Aorta (tissue), 5 donors: ENCODE measurements at regions not wholly inside any gene's neighbourhood (a gene's known extent, or its start where the extent isn't known, plus 50 kb on each side); places are given as distances from the start of the nearest gene placed in this dataset.
"Not testable (repeated sequence)": the region's sequence is repeated elsewhere in the genome, so short reads cannot be mapped to it uniquely, and the experiment has no call there.

Experiments
- ATAC-seq: fragments of 200-7000 bp; cut with Tn5 transposase; one replicate; pipeline ENCODE4 v1.9.1; 2022; ENCODE audit warnings: moderate library complexity; ENCODE audit not compliant: low FRiP score
- DNase-seq, 2 donors: peaks; one replicate each; pipeline ENCODE4 v3.0.0-alpha.2; 2020
- H3K27ac ChIP-seq, 2 donors: one replicate each; pipeline ENCODE4 v1.5.1; 2013; ENCODE audit warnings: low read length in 2 of 2, mild to moderate bottlenecking in 2 of 2, moderate library complexity in 2 of 2, control low read depth in 1 of 2, inconsistent platforms in 1 of 2, low read depth in 1 of 2
- H3K27me3 ChIP-seq, 2 donors: one replicate each; pipeline ENCODE4 v1.6.1; 2013; ENCODE audit warnings: control low read depth in 1 of 2, low read length in 1 of 2, mild to moderate bottlenecking in 1 of 2, moderate library complexity in 1 of 2; ENCODE audit not compliant: insufficient read depth in 2 of 2, control insufficient read depth in 1 of 2
- H3K36me3 ChIP-seq, 2 donors: one replicate each; pipeline ENCODE4 v1.6.1; 2013; ENCODE audit warnings: control low read depth in 1 of 2, low read length in 1 of 2, mild to moderate bottlenecking in 1 of 2; ENCODE audit not compliant: insufficient read depth in 2 of 2, control insufficient read depth in 1 of 2
- H3K4me1 ChIP-seq, 2 donors: one replicate each; pipeline ENCODE4 v1.6.1; 2013; ENCODE audit warnings: low read length in 2 of 2, control low read depth in 1 of 2, mild to moderate bottlenecking in 1 of 2, moderate library complexity in 1 of 2; ENCODE audit not compliant: insufficient read depth in 2 of 2, control insufficient read depth in 1 of 2
- H3K4me3 ChIP-seq, 2 donors: one replicate each; pipeline ENCODE4 v1.5.1; 2013; ENCODE audit warnings: low read length in 2 of 2, control low read depth in 1 of 2, mild to moderate bottlenecking in 1 of 2
- H3K9me3 ChIP-seq: one replicate; pipeline ENCODE4 v1.6.1; 2013; ENCODE audit warnings: mild to moderate bottlenecking, low read length; ENCODE audit not compliant: control insufficient read depth
- WGBS, 2 donors: extraction: QIAGEN DNeasy Blood & Tissue Kit; methylation state at CpG; one replicate each; pipeline ENCODE4 v1.1.7; 2013; 5-methylcytosine and 5-hydroxymethylcytosine counted together
- intact Hi-C, 2 donors: fragments of 100-400 bp; cut with DNase I; formaldehyde crosslinking; loops; one replicate each; pipeline versions ENCODE4 v1.14.2 to v1.15.0; 2022
- donor health status: healthy with polysubstance abuse.
- donor health status: Bipolar disorder and iron deficiency.
- donor health status: DM: no; HTN: no; CAD: no.
- donor health status: DM: no; HTN: no; CAD: no.
- donor health status: DM: yes; HTN: yes; CAD: no.

DNA sequence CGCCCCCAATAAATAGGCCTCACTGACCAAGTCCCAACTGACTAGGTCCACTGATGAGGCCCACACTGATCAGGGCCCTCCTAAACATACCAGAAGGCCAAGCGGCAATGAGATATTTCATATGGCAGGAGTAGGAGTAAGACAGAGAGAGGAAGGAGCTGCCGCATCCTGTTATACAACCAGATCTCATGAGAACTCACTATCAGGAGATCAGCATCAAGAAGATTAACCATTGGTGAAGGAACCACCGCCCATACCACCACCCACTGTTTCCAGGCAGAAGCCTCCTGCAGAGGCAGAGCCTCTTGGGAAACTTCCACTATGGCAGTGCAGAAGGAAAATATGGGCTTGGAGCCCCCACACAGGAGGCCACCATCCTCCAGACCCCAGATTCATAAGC, 95.0 kb upstream of the CTSV start:
- DNase-seq, ATAC-seq, H3K27me3 ChIP-seq, H3K36me3 ChIP-seq, H3K9me3 ChIP-seq, intact Hi-C loops, H3K4me1 ChIP-seq, H3K27ac ChIP-seq, H3K4me3 ChIP-seq: not testable (repeated sequence)
- WGBS, 2 donors: 90 to 91% methylated on average over 4 of the region's 4 CpGs

DNA sequence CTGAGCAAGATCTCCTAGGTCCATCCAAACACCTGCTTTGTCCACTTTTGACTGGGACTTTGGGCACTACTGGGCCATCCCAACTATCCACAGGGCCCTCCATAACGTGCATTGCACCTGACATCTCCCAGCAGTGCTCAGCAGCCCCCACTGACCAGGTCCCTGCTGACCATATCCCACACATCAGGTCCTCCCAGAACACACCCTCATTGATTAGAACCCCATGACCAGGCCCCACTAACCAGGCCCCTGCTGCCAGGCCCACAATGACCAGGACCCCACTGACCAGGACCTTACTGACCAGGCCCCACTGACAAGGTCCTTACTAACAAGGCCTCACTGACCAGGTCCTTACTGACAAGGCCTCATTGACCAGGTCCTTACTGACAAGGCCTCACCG, 93.9 kb upstream of the CTSV start:
- intact Hi-C loops: no loop called here
- H3K4me1 ChIP-seq: no peaks in the 10 kb centered on the region
- H3K9me3 ChIP-seq: no peaks in the 10 kb centered on the region
- no peak for DNase-seq
- H3K27me3 ChIP-seq: no peaks in the 10 kb centered on the region
- no peak overlapping the region for H3K27ac ChIP-seq
- H3K36me3 ChIP-seq: no peaks in the 10 kb centered on the region
- WGBS, 2 donors: 89 to 97% methylated on average over 2 of the region's 2 CpGs
- H3K4me3 ChIP-seq: no peak overlapping the region
- ATAC-seq: no peak

GRCh38 chr9:97130864-97131263, 91.9 kb upstream of the CTSV start:
- DNase-seq, H3K9me3 ChIP-seq, H3K27me3 ChIP-seq, H3K4me3 ChIP-seq, H3K36me3 ChIP-seq, ATAC-seq, H3K27ac ChIP-seq, intact Hi-C loops, H3K4me1 ChIP-seq: not testable (repeated sequence)
- 91 to 92% methylated on average over 16 of the region's 16 CpGs for WGBS, 2 donors

GRCh38 chr9:97130387-97130786, 91.4 kb upstream of the CTSV start:
- intact Hi-C loops, ATAC-seq, H3K27me3 ChIP-seq, H3K36me3 ChIP-seq, H3K4me1 ChIP-seq, H3K9me3 ChIP-seq, H3K4me3 ChIP-seq, H3K27ac ChIP-seq, DNase-seq: not testable (repeated sequence)
- 95 to 96% methylated on average over 14 to 27 of the region's 27 CpGs for WGBS, 2 donors

- H3K27ac ChIP-seq: no peak overlapping the region
- 88% methylated on average over 3 of the region's 3 CpGs for WGBS, 2 donors
- H3K27me3 ChIP-seq: no peaks in the 10 kb centered on the region
- no peaks in the 10 kb centered on the region for H3K4me1 ChIP-seq
- DNase-seq (no peak), ATAC-seq (no peak)
- intact Hi-C loops: no loop called here
- no peak overlapping the region for H3K4me3 ChIP-seq
- no peaks in the 10 kb centered on the region for H3K36me3 ChIP-seq
- no peaks in the 10 kb centered on the region for H3K9me3 ChIP-seq
These were observed 90.0 kb upstream of the CTSV start for GRCh38 chr9:97128919-97129318.

GRCh38 chr9:97124256-97124655, 85.3 kb upstream of the CTSV start:
- Histone ChIP-seq H3K36me3 (no peaks in the 10 kb centered on the region), H3K27me3 (no peaks in the 10 kb centered on the region), H3K27ac (no peak overlapping the region), H3K4me1 (no peaks in the 10 kb centered on the region), H3K9me3 (no peaks in the 10 kb centered on the region), H3K4me3 (no peak overlapping the region)
- no peak for ATAC-seq
- no peak for DNase-seq
- intact Hi-C loops: no loop called here
- WGBS, 2 donors: 68 to 77% methylated on average over 4 of the region's 4 CpGs

DNA sequence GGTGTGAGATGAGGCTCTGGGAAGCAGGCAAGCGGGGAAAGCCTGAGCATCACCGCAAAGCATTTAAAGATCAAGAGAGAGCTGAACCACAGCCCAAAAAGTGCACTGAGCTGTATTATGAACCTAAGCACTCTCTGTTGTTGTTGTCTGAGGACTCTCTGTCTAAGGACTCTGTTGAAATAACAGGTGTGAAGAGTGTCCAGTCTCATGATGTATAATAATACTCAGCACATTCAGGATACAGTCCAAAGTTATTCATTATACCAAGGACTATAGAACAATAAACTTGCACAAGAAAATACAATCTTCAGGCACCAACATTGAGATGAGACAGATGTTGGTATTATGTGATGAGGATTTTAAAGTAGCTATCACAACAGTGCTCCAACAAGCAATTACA, 71.8 kb upstream of the CTSV start:
- Histone ChIP-seq H3K4me1 (no peaks in the 10 kb centered on the region), H3K36me3 (no peaks in the 10 kb centered on the region), H3K4me3 (no peak overlapping the region), H3K27ac (no peak overlapping the region), H3K27me3 (no peaks in the 10 kb centered on the region), H3K9me3 (no peaks in the 10 kb centered on the region)
- DNase-seq: no peak
- WGBS, 2 donors: 88 to 92% methylated on average over 2 of the region's 2 CpGs
- intact Hi-C loops: no loop called here
- ATAC-seq: no peak

GRCh38 chr9:97109194-97109811, 70.4 kb upstream of the CTSV start:
- Histone ChIP-seq H3K36me3 (no peaks in the 10 kb centered on the region), H3K9me3 (no peaks in the 10 kb centered on the region), H3K27ac (no peak overlapping the region), H3K4me1 (no peaks in the 10 kb centered on the region), H3K4me3 (no peak overlapping the region), H3K27me3 (no peaks in the 10 kb centered on the region)
- 25 to 30% methylated on average over 4 of the region's 4 CpGs for WGBS, 2 donors
- intact Hi-C loops: no loop called here
- no peak for ATAC-seq
- no peak for DNase-seq

DNA sequence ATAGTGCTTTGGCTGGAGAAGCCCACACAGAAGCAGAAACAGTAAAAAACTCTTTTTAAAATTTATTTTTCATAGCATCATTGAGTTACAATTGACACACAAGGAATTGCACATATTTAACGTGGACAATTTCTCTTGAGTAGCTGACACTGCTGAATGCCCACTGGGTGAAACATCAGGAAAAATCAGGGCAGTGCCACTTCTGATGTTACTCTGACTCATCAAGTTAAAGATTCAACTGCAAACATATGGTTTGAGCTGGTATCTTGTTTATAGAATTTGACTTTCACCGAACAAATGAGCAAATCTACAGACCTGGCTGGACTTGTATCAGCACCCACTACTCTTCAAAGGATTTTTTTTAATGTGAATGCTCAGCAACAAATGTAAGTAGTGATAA, 66.3 kb upstream of the CTSV start:
- H3K27me3 ChIP-seq, intact Hi-C loops, H3K36me3 ChIP-seq, H3K27ac ChIP-seq, H3K4me3 ChIP-seq, DNase-seq, H3K9me3 ChIP-seq, H3K4me1 ChIP-seq, ATAC-seq: not testable (repeated sequence)
- 58 to 76% methylated on average over 2 of the region's 2 CpGs for WGBS, 2 donors
